Uterus (tissue), 2 donors: ENCODE measurements at regions not wholly inside any gene's neighbourhood (a gene's known extent, or its start where the extent isn't known, plus 50 kb on each side); places are given as distances from the start of the nearest gene placed in this dataset.

Source experiments
- POLR2A ChIP-seq, 2 donors: fragments of 450-650 bp; IDR thresholded peaks; one replicate each; pipeline ENCODE4 v1.6.1; 2016; ENCODE audit warnings: antibody characterized with exemption in 2 of 2, mild to moderate bottlenecking in 1 of 2, moderate library complexity in 1 of 2
- TF ChIP-seq, protein P1 (sequence below), 4 experiments: fragments of 200-600 bp in 2 of 4; fragments of 450-650 bp in 2 of 4; sonication (generic) in 2 of 4; IDR thresholded peaks; one replicate each; pipeline ENCODE4 v1.5.1; 2016 to 2019; ENCODE audit warnings: antibody characterized with exemption in 4 of 4, mild to moderate bottlenecking in 2 of 4, moderate library complexity in 1 of 4

DNA sequence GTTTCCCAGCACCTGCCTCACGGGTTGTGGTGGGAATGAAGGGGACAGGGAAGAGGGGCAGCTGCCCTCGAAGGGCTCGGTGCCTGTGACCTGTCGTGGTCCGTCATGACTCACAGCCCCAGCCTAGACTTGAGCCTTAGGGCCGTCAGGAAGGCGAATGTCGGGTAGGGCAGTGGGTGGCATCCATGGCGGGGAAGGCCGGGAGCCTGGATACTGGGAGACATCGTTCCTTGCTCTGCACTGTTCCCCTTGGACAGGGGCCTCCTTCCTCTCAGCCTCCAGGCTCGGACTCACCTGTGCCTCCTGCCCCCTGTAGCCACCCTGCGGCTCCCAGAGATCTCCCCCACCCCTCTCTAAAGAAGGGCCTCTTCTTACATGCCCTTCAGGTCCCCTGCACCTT lies 52.2 kb upstream of the APCDD1L start:
- no peak for TF ChIP-seq POLR2A (IDR thresholded peaks at IDR 0.05)
- TF ChIP-seq, protein P1, sequence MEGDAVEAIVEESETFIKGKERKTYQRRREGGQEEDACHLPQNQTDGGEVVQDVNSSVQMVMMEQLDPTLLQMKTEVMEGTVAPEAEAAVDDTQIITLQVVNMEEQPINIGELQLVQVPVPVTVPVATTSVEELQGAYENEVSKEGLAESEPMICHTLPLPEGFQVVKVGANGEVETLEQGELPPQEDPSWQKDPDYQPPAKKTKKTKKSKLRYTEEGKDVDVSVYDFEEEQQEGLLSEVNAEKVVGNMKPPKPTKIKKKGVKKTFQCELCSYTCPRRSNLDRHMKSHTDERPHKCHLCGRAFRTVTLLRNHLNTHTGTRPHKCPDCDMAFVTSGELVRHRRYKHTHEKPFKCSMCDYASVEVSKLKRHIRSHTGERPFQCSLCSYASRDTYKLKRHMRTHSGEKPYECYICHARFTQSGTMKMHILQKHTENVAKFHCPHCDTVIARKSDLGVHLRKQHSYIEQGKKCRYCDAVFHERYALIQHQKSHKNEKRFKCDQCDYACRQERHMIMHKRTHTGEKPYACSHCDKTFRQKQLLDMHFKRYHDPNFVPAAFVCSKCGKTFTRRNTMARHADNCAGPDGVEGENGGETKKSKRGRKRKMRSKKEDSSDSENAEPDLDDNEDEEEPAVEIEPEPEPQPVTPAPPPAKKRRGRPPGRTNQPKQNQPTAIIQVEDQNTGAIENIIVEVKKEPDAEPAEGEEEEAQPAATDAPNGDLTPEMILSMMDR (IDR thresholded peaks at IDR 0.05) = no peak
